NCI-H2029 (cell line): ENCODE measurements at regions not wholly inside any gene's neighbourhood (a gene's known extent, or its start where the extent isn't known, plus 50 kb on each side); places are given as distances from the start of the nearest gene placed in this dataset.
"Not testable (repeated sequence)": the region's sequence is repeated elsewhere in the genome, so short reads cannot be mapped to it uniquely, and the experiment has no call there.

Experiments used
- DNase-seq: peaks from one replicate; lab custom pipeline; 2025; lab: John Stamatoyannopoulos, UW

GRCh38 chr3:182400838-182401237 lies 392.5 kb upstream of the ATP11B start:
- DNase-seq: no peak

- DNase-seq: no peak
Observed at GRCh38 chr3:182404031-182404430, 389.3 kb upstream of the ATP11B start.

DNA sequence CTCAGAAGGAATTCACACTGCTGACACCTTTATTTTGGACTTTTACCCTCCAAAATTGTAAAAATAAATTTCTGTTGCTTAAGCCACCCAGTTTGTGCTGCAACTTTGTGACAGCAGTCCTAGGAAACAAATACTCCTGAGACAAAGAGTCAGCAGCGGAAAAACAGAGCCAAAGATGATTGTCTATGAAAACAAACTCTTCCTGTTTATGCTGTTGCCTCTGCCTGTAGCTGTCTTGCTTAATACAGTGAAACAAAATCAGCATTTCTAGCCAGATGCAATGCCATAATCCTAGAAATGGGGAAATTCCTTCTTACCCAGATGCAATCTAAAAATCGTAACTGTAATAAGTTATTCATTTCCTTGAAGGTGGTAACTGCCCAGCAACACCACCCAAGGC lies 387.5 kb upstream of the ATP11B start:
- DNase-seq: no peak

GRCh38 chr3:182406786-182407185 lies 386.5 kb upstream of the ATP11B start:
- no peak for DNase-seq

GRCh38 chr3:182410051-182410450 lies 383.3 kb upstream of the ATP11B start:
- no peak for DNase-seq

DNA sequence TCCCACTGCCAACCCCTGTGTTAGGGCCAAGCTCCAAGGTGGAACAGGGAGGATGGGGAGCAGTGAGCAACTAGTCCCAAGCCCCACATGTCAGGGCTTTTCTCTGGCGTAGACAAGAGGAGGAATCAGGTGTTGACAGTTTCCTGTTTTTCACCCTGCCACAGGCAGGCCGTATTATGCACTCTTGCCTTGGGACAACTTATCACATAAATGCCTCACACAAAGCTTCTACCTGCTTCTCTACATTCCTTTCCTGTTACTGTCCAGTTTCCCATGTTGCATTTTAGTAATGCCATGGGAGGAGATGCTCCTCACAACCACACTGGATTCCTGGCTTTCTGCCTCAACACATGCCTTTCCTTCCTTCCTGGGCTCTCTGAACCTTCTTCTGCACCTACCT lies 381.2 kb upstream of the ATP11B start:
- DNase-seq: no peak

DNA sequence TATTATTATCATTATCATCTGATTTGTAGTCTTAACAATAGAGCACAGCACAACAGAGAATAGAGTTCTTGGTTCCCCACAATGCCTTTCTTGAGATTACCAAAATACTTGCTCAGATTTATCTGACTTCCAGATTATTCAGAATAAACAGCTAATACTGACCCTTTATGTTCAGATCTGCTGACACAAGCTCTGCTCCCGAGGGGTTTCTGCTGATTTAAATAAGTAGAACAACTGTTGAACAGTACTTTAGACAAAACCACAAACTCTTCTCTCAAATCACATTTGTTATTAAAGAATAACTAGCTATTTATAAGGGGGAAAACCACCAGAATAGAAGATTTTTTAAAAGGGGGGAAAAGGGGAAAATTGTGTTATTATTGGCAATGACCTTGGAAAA lies 380.2 kb upstream of the ATP11B start:
- DNase-seq: no peak

DNA sequence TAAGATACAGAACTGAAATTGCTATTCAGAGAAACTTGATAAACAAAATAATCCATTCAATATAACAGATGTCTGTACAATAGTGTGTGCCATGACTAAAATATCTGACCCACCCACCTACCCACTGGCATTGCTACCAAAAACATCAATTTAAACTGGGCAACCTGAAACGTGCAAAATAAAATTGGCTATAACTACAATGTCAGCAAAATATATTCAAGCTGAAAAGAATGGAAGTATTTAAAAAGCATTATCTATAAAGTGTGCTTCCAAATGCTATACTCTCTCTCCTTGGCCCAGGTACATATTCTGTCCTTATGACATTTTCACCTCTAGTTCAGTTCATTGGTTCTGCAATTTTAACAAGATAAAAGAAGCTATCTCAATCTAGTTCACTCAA lies 379.6 kb upstream of the ATP11B start:
- no peak for DNase-seq

DNA sequence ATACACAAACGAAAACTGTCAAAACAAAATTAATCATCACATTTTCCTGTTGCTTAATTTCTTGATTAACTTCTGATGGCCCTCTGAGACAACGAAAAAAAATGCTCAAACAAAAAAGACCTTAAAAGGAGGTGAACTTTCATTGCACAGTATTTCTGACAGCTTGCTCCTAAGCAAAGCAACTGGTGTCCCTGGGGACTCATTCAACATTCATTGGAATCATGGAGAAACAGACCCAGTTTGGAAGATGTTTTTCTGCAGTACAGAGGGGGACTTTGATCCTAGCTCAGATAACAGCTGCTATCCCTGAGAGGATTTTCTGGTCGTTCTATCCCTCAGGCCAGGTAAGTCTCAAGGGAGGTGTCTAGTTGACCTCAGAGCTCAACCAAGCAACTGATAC lies 378.7 kb upstream of the ATP11B start:
- no peak for DNase-seq

- no peak for DNase-seq
Observed at GRCh38 chr3:182420741-182421140, 372.6 kb upstream of the ATP11B start.

GRCh38 chr3:182424006-182424405 lies 369.3 kb upstream of the ATP11B start:
- DNase-seq: no peak

DNA sequence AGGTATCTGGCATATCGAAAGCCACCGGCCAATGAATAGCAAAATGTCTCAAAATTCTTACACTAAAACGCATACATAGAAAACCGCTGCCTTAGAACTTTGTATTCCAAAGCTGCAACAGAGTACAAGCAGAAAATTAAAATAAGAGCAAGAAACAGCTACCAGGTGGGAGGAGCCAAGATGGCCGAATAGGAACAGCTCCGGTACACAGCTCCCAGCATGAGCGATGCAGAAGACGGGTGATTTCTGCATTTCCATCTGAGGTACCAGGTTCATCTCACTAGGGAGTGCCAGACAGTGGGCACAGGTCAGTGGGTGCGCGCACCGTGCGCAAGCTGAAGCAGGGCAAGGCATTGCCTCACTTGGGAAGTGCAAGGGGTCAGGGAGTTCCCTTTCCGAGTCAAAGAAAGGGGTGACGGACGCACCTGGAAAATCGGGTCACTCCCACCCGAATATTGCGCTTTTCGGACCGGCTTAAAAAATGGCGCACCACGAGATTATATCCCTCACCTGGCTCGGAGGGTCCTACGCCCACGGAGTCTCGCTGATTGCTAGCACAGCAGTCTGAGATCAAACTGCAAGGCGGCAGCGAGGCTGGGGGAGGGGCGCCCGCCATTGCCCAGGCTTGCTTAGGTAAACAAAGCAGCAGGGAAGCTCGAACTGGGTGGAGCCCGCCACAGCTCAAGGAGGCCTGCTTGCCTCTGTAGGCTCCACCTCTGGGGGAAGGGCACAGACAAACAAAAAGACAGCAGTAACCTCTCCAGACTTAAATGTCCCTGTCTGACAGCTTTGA lies 367.2 kb upstream of the ATP11B start:
- DNase-seq: not testable (repeated sequence)

- DNase-seq: not testable (repeated sequence)
Observed at GRCh38 chr3:182431972-182432371, 361.3 kb upstream of the ATP11B start.

GRCh38 chr3:182435860-182436259 lies 357.4 kb upstream of the ATP11B start:
- no peak for DNase-seq

DNA sequence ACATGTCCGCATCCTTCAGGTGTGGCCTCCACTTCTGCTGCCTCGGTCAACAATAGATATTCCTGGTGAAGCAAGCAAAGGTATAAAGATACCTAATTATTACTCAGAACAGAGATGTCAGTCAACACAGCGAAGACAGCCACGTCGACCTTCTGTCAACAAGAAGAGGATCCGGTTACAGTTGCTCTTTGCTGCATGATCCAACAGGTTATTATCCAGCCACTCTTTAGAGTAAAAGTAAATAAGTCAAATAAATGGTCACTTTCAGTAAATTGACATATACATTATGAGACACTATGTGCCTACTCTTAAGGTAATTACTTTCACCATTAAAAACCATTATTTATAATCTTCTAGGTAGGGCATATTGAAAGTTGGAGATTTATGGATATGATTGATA lies 356.8 kb upstream of the ATP11B start:
- peak; percentile 89 for DNase-seq

- DNase-seq: peak; percentile 94
Observed at GRCh38 chr3:182438398-182438797, 354.9 kb upstream of the ATP11B start.

DNA sequence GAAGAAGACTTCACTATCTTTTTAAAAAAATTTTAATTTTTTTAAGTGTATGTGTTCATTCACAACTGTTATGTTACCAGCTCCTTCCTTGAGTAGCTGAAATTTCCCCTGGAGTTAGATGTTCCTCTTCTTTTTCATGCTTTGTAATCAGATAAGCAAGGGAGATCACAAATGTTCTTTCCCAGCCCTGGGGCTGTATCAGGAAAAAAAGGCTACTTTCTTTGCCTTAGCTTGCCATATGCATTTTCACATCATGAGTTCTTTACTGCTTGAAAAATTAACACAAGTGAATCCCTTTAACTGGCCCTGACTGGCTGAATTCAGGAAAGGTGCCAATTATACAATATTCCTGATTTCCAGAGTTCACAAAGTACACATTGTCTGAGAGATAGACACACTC lies 353.2 kb upstream of the ATP11B start:
- no peak for DNase-seq

GRCh38 chr3:182445576-182445975 lies 347.7 kb upstream of the ATP11B start:
- no peak for DNase-seq

DNA sequence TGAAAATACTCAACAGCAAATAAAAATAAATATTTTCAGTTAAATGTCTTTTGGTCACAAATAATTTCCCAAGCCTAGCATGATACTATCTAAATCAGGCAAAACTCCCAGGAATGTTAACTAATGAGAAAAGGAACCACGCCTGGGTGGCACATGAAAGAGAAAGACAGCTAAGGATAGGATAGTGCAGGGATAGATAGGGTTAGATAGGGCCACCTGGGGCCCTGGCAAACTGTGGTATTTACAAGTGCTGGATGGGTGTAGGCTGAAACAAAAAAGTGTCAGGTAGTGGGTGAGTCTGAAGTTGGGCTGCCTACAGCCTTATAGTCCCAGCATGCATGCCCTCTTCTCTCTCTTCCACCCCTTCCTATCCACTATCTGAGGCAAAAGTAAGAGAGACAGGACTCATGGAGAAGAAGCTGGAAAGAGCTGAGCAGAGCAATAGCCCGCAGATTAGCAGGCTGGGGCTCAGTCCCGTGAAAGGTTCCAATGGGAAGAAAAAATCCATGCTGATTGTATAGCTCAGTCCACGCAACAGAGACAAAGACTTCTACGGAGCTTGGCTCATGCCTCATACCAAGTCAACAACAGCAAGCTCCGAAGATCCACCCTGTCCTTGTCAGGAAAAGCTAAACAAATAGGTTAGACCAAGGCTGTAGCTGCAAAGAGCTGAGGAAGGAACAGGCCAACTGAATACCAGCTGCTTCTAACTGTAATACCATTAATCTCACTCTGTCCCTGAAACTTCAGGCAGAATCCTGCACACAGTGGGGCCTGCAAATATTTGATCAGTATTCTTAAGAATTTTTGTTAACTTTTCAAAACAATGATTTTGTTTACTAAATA lies 342.1 kb upstream of the ATP11B start:
- no peak for DNase-seq

- DNase-seq: no peak
Observed at GRCh38 chr3:182451871-182452270, 341.4 kb upstream of the ATP11B start.

DNA sequence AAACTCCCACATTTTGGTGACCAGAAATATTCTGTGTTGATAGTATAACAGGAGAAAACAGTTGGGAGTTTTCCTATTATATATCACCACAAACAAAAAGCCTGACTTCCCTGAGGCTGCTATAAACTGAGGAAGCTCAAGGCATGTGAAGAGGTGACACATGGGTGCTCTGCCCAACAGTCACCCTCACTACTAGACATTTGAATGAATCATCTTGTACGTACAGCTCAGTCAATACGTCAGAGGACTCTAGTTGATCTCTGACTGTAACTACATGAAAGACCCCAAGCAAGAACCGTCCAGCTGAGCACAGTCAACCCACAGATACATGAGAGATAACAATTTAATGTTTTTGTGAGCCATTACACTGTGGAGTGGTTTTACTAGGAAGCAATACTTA lies 338.3 kb upstream of the ATP11B start:
- no peak for DNase-seq

DNA sequence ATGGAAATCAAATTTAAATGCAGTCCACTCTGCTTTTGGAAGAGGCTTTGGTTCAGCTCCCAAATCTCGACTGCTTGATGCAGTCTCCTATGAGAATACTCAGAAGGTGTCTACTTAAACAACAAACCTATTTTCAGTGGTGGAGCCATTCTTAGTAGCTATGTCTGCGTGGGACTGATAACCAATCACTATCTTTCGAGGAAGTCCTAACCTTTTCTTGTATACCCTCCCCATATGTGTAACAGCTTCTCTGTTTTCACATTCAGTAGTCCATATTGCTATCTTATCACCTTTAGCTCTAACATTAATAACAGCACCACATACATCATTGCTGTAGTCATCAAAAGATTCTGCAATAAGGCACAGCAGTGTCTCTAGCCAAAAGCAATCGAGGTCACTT lies 333.0 kb upstream of the ATP11B start:
- no peak for DNase-seq

DNA sequence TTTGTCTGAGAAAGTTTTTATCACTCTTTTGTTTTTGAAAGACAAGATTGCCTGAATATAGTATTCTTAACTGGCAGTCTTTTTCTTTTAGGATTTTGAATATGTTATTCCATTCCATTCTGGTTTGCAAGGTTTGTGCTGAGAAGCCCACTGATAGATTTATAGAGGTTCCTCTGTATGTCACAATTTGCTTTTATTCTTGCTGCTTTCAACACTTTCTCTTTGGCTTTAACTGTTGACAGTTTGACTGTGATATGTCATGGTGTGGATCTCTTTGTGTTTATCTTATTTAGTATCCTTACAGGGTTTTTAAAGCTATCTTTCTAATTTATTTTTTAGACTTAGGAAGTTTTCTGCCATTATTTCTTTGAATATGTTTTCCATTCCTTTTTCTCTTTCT lies 331.2 kb upstream of the ATP11B start:
- DNase-seq: no peak
